Gastroesophageal sphincter (tissue), 3 donors: ENCODE measurements at regions not wholly inside any gene's neighbourhood (a gene's known extent, or its start where the extent isn't known, plus 50 kb on each side); places are given as distances from the start of the nearest gene placed in this dataset.

ENCODE experiments used
- EP300 ChIP-seq: sonication (generic); formaldehyde crosslinking; IDR thresholded peaks from one replicate; pipeline ENCODE4 v1.6.1; 2017; ENCODE audit warnings: antibody characterized with exemption, mild to moderate bottlenecking
- POLR2A ChIP-seq, 2 donors: fragments of 450-650 bp; IDR thresholded peaks; one replicate each; pipeline ENCODE4 v1.6.1; 2017; ENCODE audit warnings: antibody characterized with exemption in 2 of 2, mild to moderate bottlenecking in 2 of 2, moderate library complexity in 1 of 2
- POLR2AphosphoS5 ChIP-seq: sonication (generic); formaldehyde crosslinking; IDR thresholded peaks from one replicate; pipeline ENCODE4 v1.6.1; 2017; ENCODE audit warnings: antibody characterized with exemption
- TF ChIP-seq, protein P1 (sequence below), 4 experiments: fragments of 200-600 bp in 2 of 4; fragments of 450-650 bp in 2 of 4; sonication (generic) in 1 of 4; IDR thresholded peaks; one replicate each; pipeline ENCODE4 v1.5.1; 2017 to 2019; ENCODE audit warnings: antibody characterized with exemption in 4 of 4, mild to moderate bottlenecking in 2 of 4, moderate library complexity in 2 of 4

DNA sequence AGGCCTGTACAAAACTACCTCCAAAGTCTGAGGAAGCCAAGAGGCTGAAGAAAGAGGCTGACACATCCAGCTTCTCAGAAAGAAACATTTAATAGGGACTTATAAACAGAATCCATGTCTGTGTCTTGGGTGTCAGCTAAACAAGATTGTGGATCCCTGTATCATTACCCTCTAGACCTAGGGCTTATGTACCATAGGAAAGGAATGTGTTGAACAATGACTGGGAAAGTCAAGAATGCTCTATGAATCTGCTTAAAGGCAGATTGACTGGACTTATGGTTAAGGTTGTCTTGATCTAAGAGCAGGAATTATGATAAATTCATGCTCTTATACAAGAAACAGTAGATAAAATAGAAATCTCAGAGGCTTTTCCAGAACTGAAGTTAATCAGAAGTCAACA, 335.7 kb upstream of the RPS23 start:
- TF ChIP-seq POLR2A (IDR thresholded peaks at IDR 0.05) (no peak), POLR2AphosphoS5 (no peak), EP300 (no peak)
- TF ChIP-seq, protein P1, sequence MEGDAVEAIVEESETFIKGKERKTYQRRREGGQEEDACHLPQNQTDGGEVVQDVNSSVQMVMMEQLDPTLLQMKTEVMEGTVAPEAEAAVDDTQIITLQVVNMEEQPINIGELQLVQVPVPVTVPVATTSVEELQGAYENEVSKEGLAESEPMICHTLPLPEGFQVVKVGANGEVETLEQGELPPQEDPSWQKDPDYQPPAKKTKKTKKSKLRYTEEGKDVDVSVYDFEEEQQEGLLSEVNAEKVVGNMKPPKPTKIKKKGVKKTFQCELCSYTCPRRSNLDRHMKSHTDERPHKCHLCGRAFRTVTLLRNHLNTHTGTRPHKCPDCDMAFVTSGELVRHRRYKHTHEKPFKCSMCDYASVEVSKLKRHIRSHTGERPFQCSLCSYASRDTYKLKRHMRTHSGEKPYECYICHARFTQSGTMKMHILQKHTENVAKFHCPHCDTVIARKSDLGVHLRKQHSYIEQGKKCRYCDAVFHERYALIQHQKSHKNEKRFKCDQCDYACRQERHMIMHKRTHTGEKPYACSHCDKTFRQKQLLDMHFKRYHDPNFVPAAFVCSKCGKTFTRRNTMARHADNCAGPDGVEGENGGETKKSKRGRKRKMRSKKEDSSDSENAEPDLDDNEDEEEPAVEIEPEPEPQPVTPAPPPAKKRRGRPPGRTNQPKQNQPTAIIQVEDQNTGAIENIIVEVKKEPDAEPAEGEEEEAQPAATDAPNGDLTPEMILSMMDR (IDR thresholded peaks at IDR 0.05): no peak
